ENCODE measurements at regions not wholly inside any gene's neighbourhood (a gene's known extent, or its start where the extent isn't known, plus 50 kb on each side); places are given as distances from the start of the nearest gene placed in this dataset.
"Not testable (repeated sequence)": the region's sequence is repeated elsewhere in the genome, so short reads cannot be mapped to it uniquely, and the experiment has no call there.

- DNase-seq: no peak
- TF ChIP-seq POLR2A (IDR thresholded peaks at IDR 0.05; ENCODE audit: low read length) (no peak), GATA1 (IDR thresholded peaks at IDR 0.05; ENCODE audit: low read depth, low read length) (no peak)
These were observed 176.1 kb upstream of the MAGEB16 start for GRCh38 chrX:35622040-35622439.

- DNase-seq: no peak
- TF ChIP-seq POLR2A (IDR thresholded peaks at IDR 0.05; ENCODE audit: low read length) (no peak), GATA1 (IDR thresholded peaks at IDR 0.05; ENCODE audit: low read depth, low read length) (no peak)
These were observed 175.5 kb upstream of the MAGEB16 start for GRCh38 chrX:35622601-35623000.

GRCh38 chrX:35625714-35626113, 172.4 kb upstream of the MAGEB16 start:
- DNase-seq: no peak

GRCh38 chrX:35626124-35626523, 172.0 kb upstream of the MAGEB16 start:
- TF ChIP-seq GATA1 (IDR thresholded peaks at IDR 0.05; ENCODE audit: low read depth, low read length): no peak
- TF ChIP-seq POLR2A (IDR thresholded peaks at IDR 0.05; ENCODE audit: low read length): no peak
- DNase-seq: no peak

More at GRCh38 chrX:35625714-35626113, 172.4 kb upstream of the MAGEB16 start:
- TF ChIP-seq GATA1 (IDR thresholded peaks at IDR 0.05; ENCODE audit: low read depth, low read length) (no peak), POLR2A (IDR thresholded peaks at IDR 0.05; ENCODE audit: low read length) (no peak)

- DNase-seq: not testable (repeated sequence)
These were observed 162.2 kb upstream of the MAGEB16 start for GRCh38 chrX:35635971-35636370.

GRCh38 chrX:35664833-35665232, 133.3 kb upstream of the MAGEB16 start:
- DNase-seq: no peak
- TF ChIP-seq POLR2A (IDR thresholded peaks at IDR 0.05; ENCODE audit: low read length): no peak
- TF ChIP-seq GATA1 (IDR thresholded peaks at IDR 0.05; ENCODE audit: low read depth, low read length): no peak

GRCh38 chrX:35665311-35665710, 132.8 kb upstream of the MAGEB16 start:
- TF ChIP-seq POLR2A (IDR thresholded peaks at IDR 0.05; ENCODE audit: low read length): no peak
- no peak for TF ChIP-seq GATA1 (IDR thresholded peaks at IDR 0.05; ENCODE audit: low read depth, low read length)
- DNase-seq: no peak

- TF ChIP-seq POLR2A (IDR thresholded peaks at IDR 0.05; ENCODE audit: low read length) (no peak), GATA1 (IDR thresholded peaks at IDR 0.05; ENCODE audit: low read depth, low read length) (no peak)
- no peak for DNase-seq
These were observed 127.3 kb upstream of the MAGEB16 start for GRCh38 chrX:35670889-35671288.

GRCh38 chrX:35675151-35675550, 123.0 kb upstream of the MAGEB16 start:
- DNase-seq: no peak
- TF ChIP-seq GATA1 (IDR thresholded peaks at IDR 0.05; ENCODE audit: low read depth, low read length): no peak
- TF ChIP-seq POLR2A (IDR thresholded peaks at IDR 0.05; ENCODE audit: low read length): no peak

GRCh38 chrX:35680940-35681346, 117.2 kb upstream of the MAGEB16 start:
- DNase-seq: no peak
- TF ChIP-seq POLR2A (IDR thresholded peaks at IDR 0.05; ENCODE audit: low read length) (no peak), GATA1 (IDR thresholded peaks at IDR 0.05; ENCODE audit: low read depth, low read length) (no peak)

GRCh38 chrX:35682476-35682875, 115.7 kb upstream of the MAGEB16 start:
- DNase-seq: no peak
- no peak for TF ChIP-seq GATA1 (IDR thresholded peaks at IDR 0.05; ENCODE audit: low read depth, low read length)
- no peak for TF ChIP-seq POLR2A (IDR thresholded peaks at IDR 0.05; ENCODE audit: low read length)

GRCh38 chrX:35696760-35697234, 101.3 kb upstream of the MAGEB16 start:
- no peak for TF ChIP-seq POLR2A (IDR thresholded peaks at IDR 0.05; ENCODE audit: low read length)
- no peak for TF ChIP-seq GATA1 (IDR thresholded peaks at IDR 0.05; ENCODE audit: low read depth, low read length)
- DNase-seq: no peak

GRCh38 chrX:35699642-35700041, 98.5 kb upstream of the MAGEB16 start:
- DNase-seq: no peak
- TF ChIP-seq GATA1 (IDR thresholded peaks at IDR 0.05; ENCODE audit: low read depth, low read length) (no peak), POLR2A (IDR thresholded peaks at IDR 0.05; ENCODE audit: low read length) (no peak)

- DNase-seq: no peak
- no peak for TF ChIP-seq POLR2A (IDR thresholded peaks at IDR 0.05; ENCODE audit: low read length)
These were observed 98.0 kb upstream of the MAGEB16 start for GRCh38 chrX:35700121-35700520.

- no peak for DNase-seq
- TF ChIP-seq GATA1 (IDR thresholded peaks at IDR 0.05; ENCODE audit: low read depth, low read length): no peak
These were observed 86.9 kb upstream of the MAGEB16 start for GRCh38 chrX:35711281-35711680.

- no peak for TF ChIP-seq GATA1 (IDR thresholded peaks at IDR 0.05; ENCODE audit: low read depth, low read length)
- TF ChIP-seq POLR2A (IDR thresholded peaks at IDR 0.05; ENCODE audit: low read length): no peak
- no peak for DNase-seq
These were observed 76.0 kb upstream of the MAGEB16 start for GRCh38 chrX:35722128-35722527.

Measured in erythroblast (primary cell).